Muscle layer of colon (tissue), 2 donors: ENCODE measurements at regions not wholly inside any gene's neighbourhood (a gene's known extent, or its start where the extent isn't known, plus 50 kb on each side); places are given as distances from the start of the nearest gene placed in this dataset.

Source experiments
- H3K27ac ChIP-seq: one replicate; pipeline ENCODE4 v1.7.0; 2013; ENCODE audit warnings: low read depth, mild to moderate bottlenecking, low read length, moderate library complexity
- H3K27me3 ChIP-seq, 2 donors: one replicate each; pipeline ENCODE4 v1.7.0; 2013; ENCODE audit warnings: low read length in 2 of 2, mild to moderate bottlenecking in 2 of 2; ENCODE audit not compliant: insufficient read depth in 2 of 2, control insufficient read depth in 1 of 2
- H3K36me3 ChIP-seq: one replicate; pipeline ENCODE4 v1.7.0; 2013; ENCODE audit warnings: mild to moderate bottlenecking, low read length; ENCODE audit not compliant: insufficient read depth
- H3K4me1 ChIP-seq: one replicate; pipeline ENCODE4 v1.7.0; 2013; ENCODE audit warnings: mild to moderate bottlenecking, low read length; ENCODE audit not compliant: insufficient read depth
- H3K4me3 ChIP-seq, 2 donors: one replicate each; pipeline ENCODE4 v1.7.0; 2013; ENCODE audit warnings: low read length in 2 of 2, low read depth in 1 of 2, mild to moderate bottlenecking in 1 of 2, moderate library complexity in 1 of 2
- H3K9ac ChIP-seq: one replicate; pipeline ENCODE4 v1.7.0; 2013; ENCODE audit warnings: low read length
- H3K9me3 ChIP-seq: one replicate; pipeline ENCODE4 v1.7.0; 2013; ENCODE audit warnings: mild to moderate bottlenecking, low read length
- donor health status: abdominal sarcoma.
- donor health status: Adenocarcinoma of cecum.

DNA sequence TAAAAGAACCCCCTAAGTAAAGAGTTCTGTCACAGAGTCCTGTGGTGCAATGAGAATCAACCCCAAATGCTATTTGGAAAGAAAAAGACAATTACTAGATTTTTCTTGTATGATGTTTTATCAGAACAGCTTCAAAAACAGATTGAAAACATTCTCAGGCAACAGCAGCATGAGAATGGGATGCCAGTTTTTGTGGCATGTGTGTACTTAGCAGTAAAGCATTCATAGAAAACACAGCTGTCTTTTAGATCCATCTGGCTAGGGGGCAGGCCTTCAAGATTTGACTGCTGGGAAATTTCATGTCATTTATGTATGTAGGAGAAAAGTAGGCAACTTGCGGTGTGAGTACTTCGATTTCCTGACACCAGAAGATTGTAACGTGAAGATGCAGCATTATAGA, 170.5 kb upstream of the HTR2A start:
- Histone ChIP-seq H3K27me3 (no peaks in the 10 kb centered on the region), H3K4me3 (no peak overlapping the region), H3K27ac (no peak overlapping the region), H3K9me3 (no peaks in the 10 kb centered on the region), H3K4me1 (no peaks in the 10 kb centered on the region), H3K9ac (no peak overlapping the region), H3K36me3 (no peaks in the 10 kb centered on the region)

DNA sequence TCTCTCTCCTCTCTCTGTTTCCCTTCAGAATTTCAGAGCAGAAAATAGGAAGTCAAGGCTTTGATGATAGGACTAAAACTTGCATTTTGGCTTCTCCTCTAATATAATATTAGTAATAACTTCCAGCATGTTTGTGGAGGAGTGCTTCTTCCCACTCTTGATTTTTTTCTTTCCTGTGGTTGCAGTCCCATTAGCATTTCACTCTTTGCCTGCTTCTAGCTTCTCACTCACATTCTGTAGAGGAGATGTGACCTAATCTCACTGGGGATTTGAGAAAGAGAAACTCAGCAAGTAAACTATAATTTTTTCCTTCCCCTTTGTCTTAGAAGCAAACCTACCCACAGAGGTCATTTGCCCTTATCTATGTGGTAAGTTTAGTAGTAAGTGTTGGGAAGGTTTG, 169.4 kb upstream of the HTR2A start:
- no peaks in the 10 kb centered on the region for H3K4me1 ChIP-seq
- no peaks in the 10 kb centered on the region for H3K36me3 ChIP-seq
- H3K27me3 ChIP-seq, result no peaks in the 10 kb centered on the region
- H3K4me3 ChIP-seq, result no peak overlapping the region
- H3K9ac ChIP-seq, result no peak overlapping the region
- H3K9me3 ChIP-seq, result no peaks in the 10 kb centered on the region
- no peak overlapping the region for H3K27ac ChIP-seq

DNA sequence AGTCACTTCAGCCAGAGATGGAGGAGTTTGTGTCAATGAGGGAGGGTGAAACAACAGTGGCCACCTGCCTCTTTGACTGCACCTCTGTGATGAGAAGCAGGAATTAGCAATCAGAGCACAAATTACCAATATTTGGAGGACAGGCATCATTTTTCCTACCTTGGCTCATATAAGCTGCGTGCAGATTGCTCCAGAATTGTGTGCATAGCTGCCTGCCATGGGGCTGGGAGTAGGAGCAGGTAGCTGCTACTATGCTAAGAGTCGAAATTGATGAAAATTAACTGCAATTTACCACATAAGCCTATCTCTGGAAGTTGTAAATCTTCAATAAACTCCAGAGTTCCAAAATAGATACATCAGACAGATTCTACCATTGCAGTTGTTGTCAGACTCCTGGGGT, 167.5 kb upstream of the HTR2A start:
- Histone ChIP-seq H3K4me3 (no peak overlapping the region), H3K9ac (no peak overlapping the region), H3K4me1 (no peaks in the 10 kb centered on the region), H3K9me3 (no peaks in the 10 kb centered on the region), H3K27ac (no peak overlapping the region), H3K36me3 (no peaks in the 10 kb centered on the region), H3K27me3 (no peaks in the 10 kb centered on the region)

DNA sequence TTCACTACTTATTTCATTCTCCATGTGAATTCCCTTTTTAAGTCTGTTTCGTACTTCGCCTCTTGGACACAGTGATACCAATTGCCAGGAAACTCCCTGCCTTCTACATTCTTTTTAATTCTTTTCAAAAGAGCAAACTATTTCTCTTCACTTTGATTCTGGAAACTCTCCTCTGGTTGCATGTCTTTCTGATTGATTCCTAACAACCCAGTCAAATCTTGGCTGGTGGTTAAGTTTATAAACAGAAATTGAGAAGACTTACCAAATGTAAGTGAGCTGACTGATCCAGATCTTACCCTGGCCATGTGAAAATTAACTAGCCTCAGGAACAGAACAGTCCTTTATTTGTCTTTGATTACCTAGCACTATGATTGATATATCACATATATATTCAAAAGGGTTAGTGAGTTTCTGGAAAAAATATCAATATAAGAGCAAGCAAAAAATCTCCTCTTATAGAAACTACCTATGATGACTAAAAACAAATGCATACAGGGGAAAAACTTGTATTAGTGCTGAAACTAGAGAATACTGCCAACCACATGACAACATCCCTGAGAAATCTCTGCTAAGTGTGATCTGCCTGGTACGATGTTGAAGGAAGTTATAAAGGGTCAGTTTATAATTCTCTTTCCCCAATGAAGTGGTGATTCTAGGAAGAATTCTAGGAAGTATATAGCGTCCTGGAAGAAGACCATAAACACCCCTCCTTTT, 152.6 kb upstream of the HTR2A start:
- no peak overlapping the region for H3K4me3 ChIP-seq
- H3K27ac ChIP-seq, result no peak overlapping the region
- H3K4me1 ChIP-seq, result no peaks in the 10 kb centered on the region
- H3K27me3 ChIP-seq, result no peaks in the 10 kb centered on the region
- no peaks in the 10 kb centered on the region for H3K9me3 ChIP-seq
- no peak overlapping the region for H3K9ac ChIP-seq
- H3K36me3 ChIP-seq, result no peaks in the 10 kb centered on the region

DNA sequence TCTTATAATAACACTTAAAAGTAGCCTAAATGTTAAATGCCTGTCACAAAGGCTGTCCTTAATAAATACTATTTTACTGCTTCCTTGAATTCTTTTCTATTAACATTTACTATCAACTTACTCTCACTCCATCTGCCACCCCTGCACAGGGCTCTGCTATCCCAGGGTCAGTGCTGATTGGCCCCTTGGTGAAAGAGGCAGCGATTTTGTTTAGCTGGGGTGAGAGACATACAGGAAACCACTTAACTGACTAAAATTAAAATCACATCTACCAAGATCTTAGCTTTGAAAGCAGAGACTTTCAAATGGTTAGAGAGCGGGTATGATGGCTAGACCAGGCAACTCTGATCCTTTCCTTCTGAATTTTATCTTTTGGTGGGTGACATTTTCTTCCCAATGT, 149.9 kb upstream of the HTR2A start:
- no peak overlapping the region for H3K9ac ChIP-seq
- no peak overlapping the region for H3K27ac ChIP-seq
- no peaks in the 10 kb centered on the region for H3K36me3 ChIP-seq
- no peaks in the 10 kb centered on the region for H3K4me1 ChIP-seq
- H3K4me3 ChIP-seq, result no peak overlapping the region
- H3K27me3 ChIP-seq, result no peaks in the 10 kb centered on the region
- no peaks in the 10 kb centered on the region for H3K9me3 ChIP-seq

DNA sequence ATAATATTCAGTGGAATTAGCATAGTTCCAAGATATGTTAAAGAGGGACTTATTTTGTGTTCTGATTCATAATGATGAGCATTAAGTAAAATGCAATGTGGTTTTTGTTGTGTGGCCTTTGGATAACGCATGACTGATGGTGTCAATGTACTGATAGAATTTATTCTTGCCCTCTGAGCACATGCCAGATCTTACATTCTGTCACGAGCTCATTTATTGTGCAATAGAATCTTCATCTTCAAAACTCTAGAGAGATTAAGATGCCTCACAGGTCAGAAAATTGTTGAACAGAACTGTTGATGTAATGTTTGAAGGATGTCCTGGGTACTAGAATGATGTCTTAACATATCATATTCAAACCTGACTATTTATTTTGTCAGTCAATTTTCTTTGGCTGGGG, 148.0 kb upstream of the HTR2A start:
- Histone ChIP-seq H3K36me3 (no peaks in the 10 kb centered on the region), H3K4me1 (no peaks in the 10 kb centered on the region), H3K9me3 (no peaks in the 10 kb centered on the region), H3K4me3 (no peak overlapping the region), H3K27me3 (no peaks in the 10 kb centered on the region), H3K9ac (no peak overlapping the region), H3K27ac (no peak overlapping the region)

DNA sequence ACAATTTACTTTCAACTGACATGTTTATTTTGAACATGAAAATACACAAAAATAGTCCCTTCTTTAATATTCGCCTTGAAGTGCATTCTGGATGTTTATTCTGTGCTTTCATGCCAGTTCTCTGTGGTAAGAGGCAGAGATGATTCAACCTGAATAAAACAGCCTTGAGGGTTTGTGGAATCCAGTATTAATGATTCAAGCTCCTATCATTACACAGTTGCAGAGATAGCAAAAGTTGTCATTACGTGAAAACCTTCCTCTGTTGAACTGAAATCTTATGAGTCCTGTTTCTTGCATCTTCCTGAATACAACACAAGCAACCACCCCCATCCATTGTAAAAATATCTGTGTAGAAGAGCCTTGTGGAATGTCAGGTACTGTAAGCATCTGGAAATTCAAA, 142.3 kb upstream of the HTR2A start:
- H3K27ac ChIP-seq, result no peak overlapping the region
- H3K27me3 ChIP-seq, result no peaks in the 10 kb centered on the region
- no peak overlapping the region for H3K4me3 ChIP-seq
- H3K4me1 ChIP-seq, result no peaks in the 10 kb centered on the region
- H3K9ac ChIP-seq, result no peak overlapping the region
- H3K36me3 ChIP-seq, result no peaks in the 10 kb centered on the region
- H3K9me3 ChIP-seq, result no peaks in the 10 kb centered on the region

DNA sequence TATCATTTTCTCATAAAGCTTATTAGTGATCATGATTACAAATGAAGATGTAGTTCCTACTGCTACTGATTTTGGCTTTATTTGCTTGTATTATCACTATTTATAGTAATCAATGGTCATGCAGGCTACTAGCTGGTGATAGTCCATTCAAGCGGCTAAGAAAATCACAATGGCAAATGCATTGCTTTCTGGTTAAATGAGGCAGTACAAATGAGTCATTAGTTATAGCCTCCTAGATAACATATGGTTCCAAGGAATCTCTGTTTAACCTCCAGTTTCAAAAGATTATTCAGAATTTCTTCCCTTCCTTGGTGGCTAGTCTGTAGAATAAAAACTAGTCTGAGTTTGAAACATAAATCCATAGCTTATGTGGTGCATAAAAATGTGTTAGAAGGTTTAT, 141.3 kb upstream of the HTR2A start:
- no peak overlapping the region for H3K27ac ChIP-seq
- H3K36me3 ChIP-seq, result no peaks in the 10 kb centered on the region
- H3K9me3 ChIP-seq, result no peaks in the 10 kb centered on the region
- H3K4me3 ChIP-seq, result no peak overlapping the region
- H3K4me1 ChIP-seq, result no peaks in the 10 kb centered on the region
- no peaks in the 10 kb centered on the region for H3K27me3 ChIP-seq
- H3K9ac ChIP-seq, result no peak overlapping the region

DNA sequence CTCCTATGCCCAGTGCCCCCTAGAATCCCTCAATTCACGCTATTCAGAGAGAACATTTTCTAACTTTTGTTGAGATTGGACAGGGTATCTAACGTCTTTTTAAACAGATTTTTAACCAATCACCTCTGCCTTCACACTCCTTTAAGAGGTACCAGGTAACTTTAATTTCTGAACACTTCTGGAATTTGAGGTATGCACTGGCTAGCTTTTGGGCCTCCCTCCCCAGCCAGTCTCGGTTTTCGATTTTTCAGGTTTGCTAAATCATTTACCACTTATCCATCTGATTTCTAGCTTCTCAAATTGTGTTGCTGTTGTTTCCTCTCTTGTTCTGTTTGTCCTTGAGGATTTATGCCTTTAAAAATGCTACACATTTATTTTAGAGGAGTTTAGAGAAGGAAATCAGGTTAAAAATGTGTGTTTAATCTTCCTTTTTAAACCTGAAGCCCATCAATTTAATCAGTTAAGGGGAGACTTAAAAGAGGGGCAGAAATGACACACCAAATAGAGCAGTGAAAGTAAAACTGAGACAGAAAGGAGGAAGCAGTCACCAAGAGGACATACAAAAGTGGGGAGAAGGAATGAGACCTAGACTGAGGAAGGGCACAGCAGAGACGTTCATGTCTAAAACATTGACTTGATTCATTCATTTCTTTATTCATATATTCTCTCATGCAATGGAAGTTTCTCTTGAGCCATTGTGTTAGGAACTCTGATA, 139.6 kb upstream of the HTR2A start:
- Histone ChIP-seq H3K9ac (no peak overlapping the region), H3K36me3 (no peaks in the 10 kb centered on the region), H3K4me3 (no peak overlapping the region), H3K4me1 (no peaks in the 10 kb centered on the region), H3K9me3 (no peaks in the 10 kb centered on the region), H3K27ac (no peak overlapping the region), H3K27me3 (no peaks in the 10 kb centered on the region)

DNA sequence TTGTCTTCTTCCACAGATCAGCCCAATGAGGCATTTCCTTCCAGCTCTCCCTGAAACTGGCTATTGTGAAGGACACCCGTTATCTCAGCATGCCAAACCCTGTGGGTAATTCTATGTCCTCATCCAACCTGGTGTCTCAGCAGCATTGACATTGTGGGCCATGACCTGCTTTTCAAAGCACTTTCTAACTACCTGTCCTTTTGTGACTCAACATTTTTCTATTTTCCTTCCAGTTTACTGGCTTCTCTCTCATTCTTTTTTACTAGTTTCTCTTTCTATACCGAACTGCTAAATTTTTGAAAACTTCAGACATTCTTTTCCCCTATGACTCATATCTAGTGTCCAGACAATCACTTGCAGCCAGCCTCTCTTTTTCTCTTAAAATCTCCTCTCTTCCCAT, 136.4 kb upstream of the HTR2A start:
- Histone ChIP-seq H3K27me3 (no peaks in the 10 kb centered on the region), H3K4me1 (no peaks in the 10 kb centered on the region), H3K4me3 (no peak overlapping the region), H3K36me3 (no peaks in the 10 kb centered on the region), H3K27ac (no peak overlapping the region), H3K9ac (no peak overlapping the region), H3K9me3 (no peaks in the 10 kb centered on the region)

DNA sequence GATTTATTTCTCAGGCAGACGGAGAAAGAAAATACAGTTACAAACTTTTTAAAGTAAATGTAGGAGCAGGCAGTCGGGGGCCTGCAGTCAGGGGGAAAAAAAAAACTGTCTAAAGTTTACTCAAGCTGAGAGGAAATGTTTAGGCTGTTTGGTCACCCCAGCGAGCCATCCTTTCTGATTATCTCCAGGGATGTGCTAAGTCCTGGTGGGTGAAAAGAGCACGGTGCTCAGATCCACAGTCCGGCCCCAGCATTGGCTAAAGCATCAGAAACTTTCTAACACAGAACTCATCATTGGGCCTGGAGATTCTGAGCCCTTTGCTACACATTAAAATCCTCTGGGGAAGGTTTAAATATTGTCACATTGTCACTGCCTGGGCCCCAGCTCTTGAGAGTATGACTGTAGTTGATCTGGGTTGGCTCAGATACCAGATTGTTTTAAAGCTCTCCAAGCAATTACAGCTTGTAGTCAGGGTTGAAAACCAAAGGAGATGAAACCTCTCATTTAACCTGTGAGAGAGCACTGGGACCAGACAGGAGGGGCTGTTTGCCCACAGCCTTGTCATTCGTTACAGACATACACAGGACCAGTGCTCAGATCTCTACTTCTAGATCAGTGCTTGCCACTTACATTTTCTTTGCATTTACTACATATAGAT, 131.1 kb upstream of the HTR2A start:
- Histone ChIP-seq H3K36me3 (no peaks in the 10 kb centered on the region), H3K27ac (no peak overlapping the region), H3K27me3 (no peaks in the 10 kb centered on the region), H3K4me1 (no peaks in the 10 kb centered on the region), H3K9ac (no peak overlapping the region), H3K9me3 (no peaks in the 10 kb centered on the region), H3K4me3 (no peak overlapping the region)
